GM12891 (cell line): ENCODE measurements at regions not wholly inside any gene's neighbourhood (a gene's known extent, or its start where the extent isn't known, plus 50 kb on each side); places are given as distances from the start of the nearest gene placed in this dataset.

ENCODE experiments used
- POLR2A ChIP-seq: IDR thresholded peaks from 2 replicates; pipeline ENCODE4 v1.6.1; 2011; ENCODE audit warnings: low read depth, low read length, control low read depth
- POLR2AphosphoS5 ChIP-seq: IDR thresholded peaks from 2 replicates; pipeline ENCODE4 v1.6.1; 2011; ENCODE audit warnings: low read depth, low read length, control low read depth
- SPI1 ChIP-seq: IDR thresholded peaks from 2 replicates; pipeline ENCODE4 v1.6.1; 2011; ENCODE audit warnings: low read depth, low read length, control low read depth

- TF ChIP-seq POLR2AphosphoS5 (no peak), POLR2A (no peak), SPI1 (no peak)
Measured at GRCh38 chr6:113112086-113112485, 745.1 kb upstream of the MARCKS start.
